ENCODE measurements at regions not wholly inside any gene's neighbourhood (a gene's known extent, or its start where the extent isn't known, plus 50 kb on each side); places are given as distances from the start of the nearest gene placed in this dataset.

DNA sequence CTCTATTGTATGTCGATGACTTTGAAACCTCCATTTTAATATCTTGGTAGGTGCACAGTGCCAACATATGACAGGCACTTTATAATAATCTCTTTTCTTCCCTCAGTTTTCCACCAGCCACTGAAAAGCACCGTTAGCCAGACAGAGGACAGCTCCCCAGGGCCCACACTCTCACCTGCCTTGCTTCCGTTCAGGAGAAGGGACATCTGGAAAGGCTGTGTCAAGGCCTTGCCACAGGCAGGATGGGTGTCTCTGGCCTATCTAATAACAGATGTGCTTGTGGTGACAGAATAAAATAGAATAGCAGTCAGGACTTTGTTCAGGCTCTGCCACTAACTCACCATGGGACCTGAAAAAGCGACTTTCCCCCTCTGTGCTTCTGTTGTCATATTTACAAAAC lies 75.5 kb upstream of the CCDC167 start:
- 67% methylated on average over 4 of the region's 4 CpGs for WGBS, 3 donors
- Histone ChIP-seq H3K4me3 (no peak overlapping the region), H3K9me3 (no peaks in the 10 kb centered on the region), H3K27ac (no peak overlapping the region), H3K4me1 (no peaks in the 10 kb centered on the region), H3K36me3 (ENCODE audit: insufficient read depth in 1 of 2, low read depth in 1 of 2) (no peaks in the 10 kb centered on the region), H3K27me3 (ENCODE audit: insufficient read depth in 3 of 3, low read length in 2 of 3) (peaks cover 0 to 9% (median 3%) of the 10 kb centered on the region in 3 donors)
- intact Hi-C loops (cut with DNase I): no loop called here
- ATAC-seq (no peak), DNase-seq (no peak)
- TF ChIP-seq, protein P1, sequence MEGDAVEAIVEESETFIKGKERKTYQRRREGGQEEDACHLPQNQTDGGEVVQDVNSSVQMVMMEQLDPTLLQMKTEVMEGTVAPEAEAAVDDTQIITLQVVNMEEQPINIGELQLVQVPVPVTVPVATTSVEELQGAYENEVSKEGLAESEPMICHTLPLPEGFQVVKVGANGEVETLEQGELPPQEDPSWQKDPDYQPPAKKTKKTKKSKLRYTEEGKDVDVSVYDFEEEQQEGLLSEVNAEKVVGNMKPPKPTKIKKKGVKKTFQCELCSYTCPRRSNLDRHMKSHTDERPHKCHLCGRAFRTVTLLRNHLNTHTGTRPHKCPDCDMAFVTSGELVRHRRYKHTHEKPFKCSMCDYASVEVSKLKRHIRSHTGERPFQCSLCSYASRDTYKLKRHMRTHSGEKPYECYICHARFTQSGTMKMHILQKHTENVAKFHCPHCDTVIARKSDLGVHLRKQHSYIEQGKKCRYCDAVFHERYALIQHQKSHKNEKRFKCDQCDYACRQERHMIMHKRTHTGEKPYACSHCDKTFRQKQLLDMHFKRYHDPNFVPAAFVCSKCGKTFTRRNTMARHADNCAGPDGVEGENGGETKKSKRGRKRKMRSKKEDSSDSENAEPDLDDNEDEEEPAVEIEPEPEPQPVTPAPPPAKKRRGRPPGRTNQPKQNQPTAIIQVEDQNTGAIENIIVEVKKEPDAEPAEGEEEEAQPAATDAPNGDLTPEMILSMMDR (IDR thresholded peaks at IDR 0.05): no peak

DNA sequence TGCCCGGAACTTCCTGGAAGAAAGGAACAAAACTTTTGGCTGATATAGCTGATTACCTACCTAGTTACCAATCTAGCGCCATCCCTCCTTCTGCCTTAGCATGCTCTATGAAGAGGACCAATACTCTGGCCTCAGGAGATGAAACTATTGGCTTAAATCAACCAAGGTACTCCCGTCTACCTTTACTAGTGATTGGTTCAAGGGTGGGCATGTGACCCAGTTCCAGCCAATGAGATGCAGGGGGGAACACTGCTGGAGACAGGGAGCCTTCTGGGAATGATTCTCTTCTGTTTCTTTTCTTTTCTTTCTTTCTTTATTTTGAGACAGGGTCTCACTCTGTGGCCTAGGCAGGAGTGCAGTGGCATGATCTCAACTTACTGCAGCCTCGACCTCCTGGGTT lies 72.6 kb upstream of the CCDC167 start:
- H3K36me3 ChIP-seq (ENCODE audit: insufficient read depth in 1 of 2, low read depth in 1 of 2): no peaks in the 10 kb centered on the region
- H3K27ac ChIP-seq: no peak overlapping the region
- TF ChIP-seq, protein P1 (IDR thresholded peaks at IDR 0.05): no peak
- no peak for DNase-seq
- 87 to 98% (median 95%) methylated on average over 4 of the region's 4 CpGs for WGBS, 3 donors
- no peaks in the 10 kb centered on the region for H3K4me1 ChIP-seq
- intact Hi-C loops (cut with DNase I): no loop called here
- H3K4me3 ChIP-seq: no peak overlapping the region
- H3K9me3 ChIP-seq: no peaks in the 10 kb centered on the region
- ATAC-seq: no peak
- H3K27me3 ChIP-seq (ENCODE audit: insufficient read depth in 3 of 3, low read length in 2 of 3): peaks cover 0 to 15% (median 5%) of the 10 kb centered on the region in 3 donors

DNA sequence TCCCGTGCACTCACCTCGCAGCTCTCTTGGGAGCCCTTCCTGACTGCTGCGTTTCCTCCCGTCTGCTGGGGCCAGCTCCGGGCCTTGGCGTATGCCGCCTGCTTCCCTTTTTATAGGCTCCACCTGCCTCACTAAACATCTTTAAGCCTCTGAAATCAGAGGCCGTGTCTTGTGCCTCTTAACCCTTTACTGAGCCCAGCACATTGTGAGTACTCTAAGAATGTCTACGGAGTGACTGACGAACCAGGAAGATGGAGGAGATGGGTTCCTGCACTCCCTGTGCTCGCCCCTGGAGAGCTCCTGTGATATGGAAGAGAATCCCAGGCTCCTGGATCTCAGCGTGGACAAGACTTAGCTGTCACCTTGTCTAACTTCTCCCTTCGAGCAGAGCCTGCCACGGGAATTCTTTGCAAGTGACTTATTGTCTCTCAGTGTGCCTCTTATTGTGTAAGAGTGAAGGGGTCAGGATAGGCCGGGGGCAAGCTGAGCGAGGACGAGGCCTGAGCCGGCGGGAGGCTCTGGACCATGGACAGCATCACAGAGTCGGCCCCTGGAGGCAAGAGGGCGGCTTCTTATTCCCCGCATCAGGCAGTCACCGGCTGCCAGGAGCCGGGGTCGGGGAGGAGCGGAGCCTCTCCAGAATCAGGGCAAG lies 70.9 kb upstream of the CCDC167 start:
- 33 to 41% (median 41%) methylated on average over 26 of the region's 26 CpGs for WGBS, 3 donors

DNA sequence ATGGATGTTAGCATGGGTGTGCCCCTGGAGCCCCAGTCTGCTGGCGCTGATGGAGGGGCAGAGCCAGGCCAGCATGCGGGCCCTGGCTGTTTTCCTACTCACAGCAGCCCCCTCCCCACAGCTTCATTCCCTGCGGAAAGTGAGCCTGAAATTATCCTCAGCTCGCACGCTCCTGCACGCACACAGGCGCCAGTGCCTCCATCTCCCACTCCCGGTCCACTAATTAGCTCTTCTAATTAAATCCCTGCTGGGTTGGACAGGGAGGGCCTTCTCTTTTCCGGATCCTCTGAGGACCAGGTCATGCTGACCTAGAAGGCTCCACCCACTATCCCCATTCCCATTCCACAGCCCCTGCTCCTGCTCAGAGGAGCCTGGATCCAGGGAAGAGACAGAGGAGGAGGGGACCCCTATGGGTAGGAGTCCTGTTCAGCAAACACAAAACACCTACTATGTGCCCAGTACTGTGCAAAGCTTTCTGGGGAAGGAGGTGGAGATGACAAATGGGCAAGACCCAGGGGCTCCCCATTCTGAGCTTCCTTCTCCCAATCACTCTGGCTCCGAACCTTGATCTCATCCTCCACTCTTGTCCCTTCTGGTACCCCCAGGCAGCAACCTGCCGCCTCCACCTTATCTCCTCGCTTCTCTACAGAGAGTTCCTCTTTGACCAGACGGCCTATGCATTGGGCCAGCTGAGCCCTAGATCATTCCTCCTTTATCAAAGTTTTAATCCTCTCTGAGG lies 70.2 kb upstream of the CCDC167 start:
- TF ChIP-seq, protein P1 (IDR thresholded peaks at IDR 0.05): no peak

More for the DNA sequence above, 70.9 kb upstream of the CCDC167 start:
- Histone ChIP-seq H3K27ac (no peak overlapping the region), H3K27me3 (ENCODE audit: insufficient read depth in 3 of 3, low read length in 2 of 3) (peaks cover 0 to 26% (median 5%) of the 10 kb centered on the region in 3 donors), H3K36me3 (ENCODE audit: insufficient read depth in 1 of 2, low read depth in 1 of 2) (no peaks in the 10 kb centered on the region), H3K9me3 (no peaks in the 10 kb centered on the region), H3K4me1 (no peaks in the 10 kb centered on the region), H3K4me3 (no peak overlapping the region)
- DNase-seq (no peak), ATAC-seq (no peak)
- intact Hi-C loops (cut with DNase I): no loop called here
- TF ChIP-seq, protein P1 (IDR thresholded peaks at IDR 0.05): no peak

More for the DNA sequence above, 70.2 kb upstream of the CCDC167 start:
- DNase-seq (no peak), ATAC-seq (no peak)
- Histone ChIP-seq H3K27ac (no peak overlapping the region), H3K36me3 (ENCODE audit: insufficient read depth in 1 of 2, low read depth in 1 of 2) (no peaks in the 10 kb centered on the region), H3K9me3 (no peaks in the 10 kb centered on the region), H3K4me1 (no peaks in the 10 kb centered on the region), H3K4me3 (no peak overlapping the region), H3K27me3 (ENCODE audit: insufficient read depth in 3 of 3, low read length in 2 of 3) (peaks cover 0 to 33% (median 8%) of the 10 kb centered on the region in 3 donors)
- whole genome bisulfite sequencing, 3 donors: 63 to 71% (median 69%) methylated on average over 13 of the region's 13 CpGs
- intact Hi-C loops (cut with DNase I): loop anchor here in 1 of 2 donors (5.0 kb wide), 2 partner anchors 88 to 188 kb away; no protein-coding TSS in a partner anchor

Data from psoas muscle (tissue), 7 donors.